Gastroesophageal sphincter (tissue), 4 donors: ENCODE measurements at regions not wholly inside any gene's neighbourhood (a gene's known extent, or its start where the extent isn't known, plus 50 kb on each side); places are given as distances from the start of the nearest gene placed in this dataset.

Experiments
- ATAC-seq: fragments of 150-250 bp; one replicate; pipeline ENCODE4 v1.9.1; 2016; ENCODE audit warnings: mild to moderate bottlenecking, moderate library complexity
- H3K27ac ChIP-seq, 4 donors: fragments of 200-600 bp; sonication (generic) in 3 of 4; 1 replicate in 3 of 4; 2 replicates in 1 of 4; pipeline ENCODE4 v1.5.1; 2016 to 2019
- H3K27me3 ChIP-seq: fragments of 200-600 bp; sonication (generic); one replicate; pipeline ENCODE4 v1.5.1; 2019
- H3K36me3 ChIP-seq, 2 donors: fragments of 200-600 bp; sonication (generic); one replicate each; pipeline ENCODE4 v1.5.1; 2019; ENCODE audit warnings: control low read depth in 1 of 2
- H3K4me1 ChIP-seq, 3 donors: fragments of 200-600 bp; sonication (generic); 1 replicate in 2 of 3; 2 replicates in 1 of 3; pipeline ENCODE4 v1.5.1; 2016 to 2019; ENCODE audit warnings: control low read depth in 2 of 3
- H3K4me3 ChIP-seq, 2 donors: fragments of 200-600 bp; sonication (generic); one replicate each; pipeline ENCODE4 v1.5.1; 2019; ENCODE audit warnings: mild to moderate bottlenecking in 1 of 2, moderate library complexity in 1 of 2
- H3K9me3 ChIP-seq, 3 donors: fragments of 200-600 bp; sonication (generic); one replicate each; pipeline ENCODE4 v1.5.1; 2017 to 2019; ENCODE audit warnings: control low read depth in 2 of 3
- CTCF ChIP-seq, 4 experiments: fragments of 200-600 bp in 2 of 4; fragments of 450-650 bp in 2 of 4; sonication (generic) in 1 of 4; IDR thresholded peaks; one replicate each; pipeline ENCODE4 v1.5.1; 2017 to 2019; ENCODE audit warnings: antibody characterized with exemption in 4 of 4, mild to moderate bottlenecking in 2 of 4, moderate library complexity in 2 of 4
- EP300 ChIP-seq: sonication (generic); formaldehyde crosslinking; IDR thresholded peaks from one replicate; pipeline ENCODE4 v1.6.1; 2017; ENCODE audit warnings: antibody characterized with exemption, mild to moderate bottlenecking
- POLR2A ChIP-seq, 2 donors: fragments of 450-650 bp; IDR thresholded peaks; one replicate each; pipeline ENCODE4 v1.6.1; 2017; ENCODE audit warnings: antibody characterized with exemption in 2 of 2, mild to moderate bottlenecking in 2 of 2, moderate library complexity in 1 of 2
- POLR2AphosphoS5 ChIP-seq: sonication (generic); formaldehyde crosslinking; IDR thresholded peaks from one replicate; pipeline ENCODE4 v1.6.1; 2017; ENCODE audit warnings: antibody characterized with exemption
- WGBS, 2 donors: methylation state at CpG; one replicate each; pipeline ENCODE4 v1.1.5; 2018; ENCODE audit warnings: low coverage in 1 of 2; 5-methylcytosine and 5-hydroxymethylcytosine counted together

GRCh38 chr7:81515009-81515408 is 254.8 kb downstream of the HGF start:
- Histone ChIP-seq H3K4me1 (no peaks in the 10 kb centered on the region), H3K36me3 (no peaks in the 10 kb centered on the region), H3K4me3 (no peak overlapping the region), H3K27me3 (no peaks in the 10 kb centered on the region), H3K9me3 (no peaks in the 10 kb centered on the region), H3K27ac (no peak overlapping the region)
- ATAC-seq: no peak
- TF ChIP-seq EP300 (no peak), CTCF (IDR thresholded peaks at IDR 0.05) (no peak), POLR2A (IDR thresholded peaks at IDR 0.05) (no peak), POLR2AphosphoS5 (no peak)
- WGBS, 2 donors: 67% methylated on average over 1 of the region's 1 CpG; no CpG with 5 or more reads in 1 of the 2 donors

- ATAC-seq: no peak
- Histone ChIP-seq H3K27me3 (no peaks in the 10 kb centered on the region), H3K4me3 (no peak overlapping the region), H3K36me3 (no peaks in the 10 kb centered on the region), H3K9me3 (no peaks in the 10 kb centered on the region), H3K4me1 (no peaks in the 10 kb centered on the region), H3K27ac (no peak overlapping the region)
- TF ChIP-seq POLR2AphosphoS5 (no peak), EP300 (no peak), POLR2A (IDR thresholded peaks at IDR 0.05) (no peak), CTCF (IDR thresholded peaks at IDR 0.05) (no peak)
- 58 to 75% methylated on average over 3 of the region's 3 CpGs for WGBS, 2 donors
Measured at GRCh38 chr7:81514546-81514945, 255.3 kb downstream of the HGF start.

GRCh38 chr7:81510122-81510521 is 259.7 kb downstream of the HGF start:
- Histone ChIP-seq H3K4me1 (no peaks in the 10 kb centered on the region), H3K9me3 (no peaks in the 10 kb centered on the region), H3K27me3 (no peaks in the 10 kb centered on the region), H3K27ac (no peak overlapping the region), H3K4me3 (no peak overlapping the region), H3K36me3 (no peaks in the 10 kb centered on the region)
- WGBS, 2 donors: 93% methylated on average over 7 of the region's 10 CpGs; no CpG with 5 or more reads in 1 of the 2 donors
- ATAC-seq: no peak
- TF ChIP-seq EP300 (no peak), POLR2A (IDR thresholded peaks at IDR 0.05) (no peak), CTCF (IDR thresholded peaks at IDR 0.05) (no peak), POLR2AphosphoS5 (no peak)

- WGBS, 2 donors: 66 to 78% methylated on average over 1 to 2 of the region's 2 CpGs
- Histone ChIP-seq H3K36me3 (no peaks in the 10 kb centered on the region), H3K9me3 (no peaks in the 10 kb centered on the region), H3K27ac (no peak overlapping the region), H3K4me1 (no peaks in the 10 kb centered on the region), H3K4me3 (no peak overlapping the region), H3K27me3 (no peaks in the 10 kb centered on the region)
- no peak for ATAC-seq
- no peak for TF ChIP-seq CTCF (IDR thresholded peaks at IDR 0.05)
- no peak for TF ChIP-seq POLR2A (IDR thresholded peaks at IDR 0.05)
- TF ChIP-seq EP300: no peak
- TF ChIP-seq POLR2AphosphoS5: no peak
Measured at GRCh38 chr7:81507221-81507620, 262.6 kb downstream of the HGF start.

- TF ChIP-seq EP300: no peak
- TF ChIP-seq POLR2A (IDR thresholded peaks at IDR 0.05): no peak
- no peak for TF ChIP-seq CTCF (IDR thresholded peaks at IDR 0.05)
- no peak for TF ChIP-seq POLR2AphosphoS5
Measured at GRCh38 chr7:81506609-81507008, 263.2 kb downstream of the HGF start.

More at GRCh38 chr7:81506609-81507008, 263.2 kb downstream of the HGF start:
- ATAC-seq: no peak
- 50 to 63% methylated on average over 1 of the region's 1 CpG for WGBS, 2 donors
- no peaks in the 10 kb centered on the region for H3K27me3 ChIP-seq
- no peaks in the 10 kb centered on the region for H3K9me3 ChIP-seq
- H3K4me3 ChIP-seq: no peak overlapping the region
- H3K4me1 ChIP-seq: no peaks in the 10 kb centered on the region
- H3K27ac ChIP-seq: no peak overlapping the region
- no peaks in the 10 kb centered on the region for H3K36me3 ChIP-seq
